Lower leg skin (tissue), 3 donors: ENCODE measurements at regions not wholly inside any gene's neighbourhood (a gene's known extent, or its start where the extent isn't known, plus 50 kb on each side); places are given as distances from the start of the nearest gene placed in this dataset.

Experiments
- POLR2A ChIP-seq, 2 donors: fragments of 450-650 bp; IDR thresholded peaks; one replicate each; pipeline ENCODE4 v1.6.1; 2016 to 2017; ENCODE audit warnings: antibody characterized with exemption in 2 of 2, mild to moderate bottlenecking in 1 of 2, moderate library complexity in 1 of 2
- TF ChIP-seq, protein P1 (sequence below), 3 donors: fragments of 450-650 bp; IDR thresholded peaks; one replicate each; pipeline ENCODE4 v1.5.1; 2016; ENCODE audit warnings: antibody characterized with exemption in 3 of 3, mild to moderate bottlenecking in 3 of 3, moderate library complexity in 2 of 3

DNA sequence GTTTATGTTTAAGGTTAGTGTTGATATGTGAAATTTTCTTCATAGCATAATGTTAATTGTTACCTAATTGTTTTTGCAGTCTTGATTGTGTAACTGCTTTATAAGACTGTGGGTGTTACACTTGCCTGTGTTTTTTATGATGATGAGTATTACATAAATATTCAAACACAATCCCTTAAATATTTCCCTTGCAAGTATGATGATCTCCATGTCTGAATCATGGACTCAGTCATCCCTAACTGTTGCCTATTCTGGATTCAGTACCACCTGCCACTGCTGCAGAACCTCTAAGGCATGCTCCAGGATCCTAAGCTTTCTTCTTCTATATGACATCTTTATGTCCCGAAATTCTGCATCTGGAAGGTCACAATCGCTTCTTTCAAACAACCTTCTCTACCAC lies 246.3 kb upstream of the CLEC14A start:
- TF ChIP-seq, protein P1, sequence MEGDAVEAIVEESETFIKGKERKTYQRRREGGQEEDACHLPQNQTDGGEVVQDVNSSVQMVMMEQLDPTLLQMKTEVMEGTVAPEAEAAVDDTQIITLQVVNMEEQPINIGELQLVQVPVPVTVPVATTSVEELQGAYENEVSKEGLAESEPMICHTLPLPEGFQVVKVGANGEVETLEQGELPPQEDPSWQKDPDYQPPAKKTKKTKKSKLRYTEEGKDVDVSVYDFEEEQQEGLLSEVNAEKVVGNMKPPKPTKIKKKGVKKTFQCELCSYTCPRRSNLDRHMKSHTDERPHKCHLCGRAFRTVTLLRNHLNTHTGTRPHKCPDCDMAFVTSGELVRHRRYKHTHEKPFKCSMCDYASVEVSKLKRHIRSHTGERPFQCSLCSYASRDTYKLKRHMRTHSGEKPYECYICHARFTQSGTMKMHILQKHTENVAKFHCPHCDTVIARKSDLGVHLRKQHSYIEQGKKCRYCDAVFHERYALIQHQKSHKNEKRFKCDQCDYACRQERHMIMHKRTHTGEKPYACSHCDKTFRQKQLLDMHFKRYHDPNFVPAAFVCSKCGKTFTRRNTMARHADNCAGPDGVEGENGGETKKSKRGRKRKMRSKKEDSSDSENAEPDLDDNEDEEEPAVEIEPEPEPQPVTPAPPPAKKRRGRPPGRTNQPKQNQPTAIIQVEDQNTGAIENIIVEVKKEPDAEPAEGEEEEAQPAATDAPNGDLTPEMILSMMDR (IDR thresholded peaks at IDR 0.05), result no peak
- no peak for TF ChIP-seq POLR2A (IDR thresholded peaks at IDR 0.05)
